Large intestine (tissue), 3 donors: ENCODE measurements at regions not wholly inside any gene's neighbourhood (a gene's known extent, or its start where the extent isn't known, plus 50 kb on each side); places are given as distances from the start of the nearest gene placed in this dataset.

Experiments
- DNase-seq, 2 donors: peaks; one replicate each; pipeline versions ENCODE4 v3.0.0 to v3.0.0-alpha.2; 2013
- H3K27ac ChIP-seq: one replicate; pipeline ENCODE4 v1.5.1; 2013; ENCODE audit warnings: low read length
- H3K27me3 ChIP-seq: 2 replicates; pipeline ENCODE4 v1.6.1; 2013; ENCODE audit warnings: low read length; ENCODE audit not compliant: control insufficient read depth, insufficient read depth
- H3K36me3 ChIP-seq: 2 replicates; pipeline ENCODE4 v1.6.1; 2013; ENCODE audit warnings: low read length; ENCODE audit not compliant: control insufficient read depth, insufficient read depth
- H3K4me1 ChIP-seq: one replicate; pipeline ENCODE4 v1.6.1; 2013; ENCODE audit warnings: low read length; ENCODE audit not compliant: control insufficient read depth, insufficient read depth
- H3K4me3 ChIP-seq: one replicate; pipeline ENCODE4 v1.5.1; 2013; ENCODE audit warnings: low read length
- H3K9me3 ChIP-seq: one replicate; pipeline ENCODE4 v1.6.1; 2013; ENCODE audit warnings: mild to moderate bottlenecking, low read depth, low read length, moderate library complexity; ENCODE audit not compliant: control insufficient read depth
- WGBS: methylation state at CpG from one replicate; pipeline ENCODE4 v1.1.5; 2013; ENCODE audit warnings: low lambda C conversion rate; ENCODE audit not compliant: insufficient coverage; 5-methylcytosine and 5-hydroxymethylcytosine counted together

- WGBS: no CpG with 5 or more reads among the region's 3 CpGs
- DNase-seq: no peak
- Histone ChIP-seq H3K4me1 (no peaks in the 10 kb centered on the region), H3K27ac (no peak overlapping the region), H3K27me3 (no peaks in the 10 kb centered on the region), H3K4me3 (no peak overlapping the region), H3K9me3 (no peaks in the 10 kb centered on the region), H3K36me3 (no peaks in the 10 kb centered on the region)
These were observed 339.4 kb upstream of the USP24 start for GRCh38 chr1:55554611-55555010.

GRCh38 chr1:55552636-55553035, 337.5 kb upstream of the USP24 start:
- H3K9me3 ChIP-seq: no peaks in the 10 kb centered on the region
- H3K4me1 ChIP-seq: no peaks in the 10 kb centered on the region
- no peaks in the 10 kb centered on the region for H3K36me3 ChIP-seq
- no peak for DNase-seq
- H3K27ac ChIP-seq: no peak overlapping the region
- H3K4me3 ChIP-seq: no peak overlapping the region
- 100% methylated on average over 1 of the region's 3 CpGs for WGBS
- no peaks in the 10 kb centered on the region for H3K27me3 ChIP-seq

- Histone ChIP-seq H3K27ac (no peak overlapping the region), H3K27me3 (no peaks in the 10 kb centered on the region), H3K4me3 (no peak overlapping the region), H3K36me3 (no peaks in the 10 kb centered on the region), H3K9me3 (no peaks in the 10 kb centered on the region), H3K4me1 (no peaks in the 10 kb centered on the region)
- no peak for DNase-seq
- 91% methylated on average over 6 of the region's 6 CpGs for WGBS
These were observed 332.2 kb upstream of the USP24 start for GRCh38 chr1:55547405-55547804.

- H3K4me1 ChIP-seq: no peaks in the 10 kb centered on the region
- H3K9me3 ChIP-seq: no peaks in the 10 kb centered on the region
- no peak for DNase-seq
- no CpG with 5 or more reads among the region's 1 CpG for WGBS
- H3K27me3 ChIP-seq: no peaks in the 10 kb centered on the region
- no peak overlapping the region for H3K27ac ChIP-seq
- H3K36me3 ChIP-seq: no peaks in the 10 kb centered on the region
- no peak overlapping the region for H3K4me3 ChIP-seq
These were observed 331.4 kb upstream of the USP24 start for GRCh38 chr1:55546553-55546952.

- no peak overlapping the region for H3K4me3 ChIP-seq
- no peaks in the 10 kb centered on the region for H3K9me3 ChIP-seq
- DNase-seq: no peak
- H3K4me1 ChIP-seq: no peaks in the 10 kb centered on the region
- H3K27ac ChIP-seq: no peak overlapping the region
- 97% methylated on average over 3 of the region's 3 CpGs for WGBS
- H3K27me3 ChIP-seq: no peaks in the 10 kb centered on the region
- no peaks in the 10 kb centered on the region for H3K36me3 ChIP-seq
These were observed 329.7 kb upstream of the USP24 start for GRCh38 chr1:55544826-55545225.

GRCh38 chr1:55542901-55543504, 327.8 kb upstream of the USP24 start:
- Histone ChIP-seq H3K27ac (no peak overlapping the region), H3K36me3 (no peaks in the 10 kb centered on the region), H3K27me3 (no peaks in the 10 kb centered on the region), H3K4me1 (no peaks in the 10 kb centered on the region), H3K4me3 (no peak overlapping the region), H3K9me3 (no peaks in the 10 kb centered on the region)
- no peak for DNase-seq

GRCh38 chr1:55541296-55541695, 326.1 kb upstream of the USP24 start:
- 100% methylated on average over 1 of the region's 1 CpG for whole genome bisulfite sequencing
- no peak overlapping the region for H3K27ac ChIP-seq
- DNase-seq: no peak
- H3K4me3 ChIP-seq: no peak overlapping the region
- no peaks in the 10 kb centered on the region for H3K9me3 ChIP-seq
- H3K36me3 ChIP-seq: no peaks in the 10 kb centered on the region
- peaks cover 2% of the 10 kb centered on the region for H3K4me1 ChIP-seq
- H3K27me3 ChIP-seq: no peaks in the 10 kb centered on the region

- WGBS: no CpG with 5 or more reads among the region's 5 CpGs
- H3K36me3 ChIP-seq: no peaks in the 10 kb centered on the region
- H3K4me3 ChIP-seq: no peak overlapping the region
- no peaks in the 10 kb centered on the region for H3K27me3 ChIP-seq
- H3K4me1 ChIP-seq: peaks cover 4% of the 10 kb centered on the region
- H3K9me3 ChIP-seq: no peaks in the 10 kb centered on the region
- no peak overlapping the region for H3K27ac ChIP-seq
- DNase-seq: no peak
These were observed 324.7 kb upstream of the USP24 start for GRCh38 chr1:55539652-55540512.

GRCh38 chr1:55538428-55538827, 323.3 kb upstream of the USP24 start:
- no peak overlapping the region for H3K27ac ChIP-seq
- no peaks in the 10 kb centered on the region for H3K36me3 ChIP-seq
- H3K4me1 ChIP-seq: peaks cover 4% of the 10 kb centered on the region
- no peaks in the 10 kb centered on the region for H3K27me3 ChIP-seq
- WGBS: 100% methylated on average over 1 of the region's 2 CpGs
- no peak for DNase-seq
- H3K9me3 ChIP-seq: no peaks in the 10 kb centered on the region
- H3K4me3 ChIP-seq: no peak overlapping the region

- DNase-seq: peak in 1 of 2 donors; percentile 48
- no peak overlapping the region for H3K27ac ChIP-seq
- H3K27me3 ChIP-seq: no peaks in the 10 kb centered on the region
- no peaks in the 10 kb centered on the region for H3K36me3 ChIP-seq
- no peak overlapping the region for H3K4me3 ChIP-seq
- no peaks in the 10 kb centered on the region for H3K9me3 ChIP-seq
- 0% methylated on average over 1 of the region's 2 CpGs for WGBS
- H3K4me1 ChIP-seq: peaks cover 6% of the 10 kb centered on the region
These were observed 321.3 kb upstream of the USP24 start for GRCh38 chr1:55536545-55536865.
